ENCODE measurements at regions not wholly inside any gene's neighbourhood (a gene's known extent, or its start where the extent isn't known, plus 50 kb on each side); places are given as distances from the start of the nearest gene placed in this dataset.
"Not testable (repeated sequence)": the region's sequence is repeated elsewhere in the genome, so short reads cannot be mapped to it uniquely, and the experiment has no call there.

- ATAC-seq: no peak
- no peak for DNase-seq (ENCODE audit: low spot score)
Measured at GRCh38 chr2:207216457-207216856, 50.7 kb upstream of the KLF7 start.

GRCh38 chr2:207217442-207217841, 51.7 kb upstream of the KLF7 start:
- DNase-seq (ENCODE audit: low spot score) (no peak), ATAC-seq (no peak)

DNA sequence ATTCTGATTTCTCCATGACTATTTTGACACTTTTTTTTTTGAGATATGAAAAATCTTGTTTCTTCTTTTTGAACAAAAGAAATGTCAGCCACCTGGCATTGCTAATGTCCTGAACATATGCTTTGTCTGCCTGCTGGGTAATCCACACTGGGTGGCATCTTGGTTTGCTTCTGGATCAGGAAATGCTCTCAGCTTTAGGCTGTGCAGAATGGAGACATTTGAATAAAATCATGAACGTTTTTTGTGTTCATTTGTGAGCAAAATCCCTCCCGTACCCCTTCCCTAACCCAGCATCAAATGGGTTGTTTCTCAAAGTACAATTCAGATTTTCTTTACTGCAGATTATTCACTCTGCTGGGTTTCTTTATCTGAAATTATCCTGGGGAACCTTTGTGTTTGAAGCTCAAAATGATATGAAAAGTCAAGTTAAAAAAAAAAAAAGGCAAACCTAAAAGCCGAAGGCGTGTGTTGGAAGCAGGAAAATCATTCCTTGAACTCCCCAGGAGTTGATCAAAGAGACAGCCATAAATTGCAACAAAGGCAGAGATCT, 53.4 kb upstream of the KLF7 start:
- ATAC-seq: no peak
- DNase-seq (ENCODE audit: low spot score): no peak

GRCh38 chr2:207219676-207220501, 54.1 kb upstream of the KLF7 start:
- no peak for ATAC-seq
- DNase-seq (ENCODE audit: low spot score): no peak

- no peak for ATAC-seq
- DNase-seq (ENCODE audit: low spot score): no peak
Measured at GRCh38 chr2:207221731-207222130, 56.0 kb upstream of the KLF7 start.

DNA sequence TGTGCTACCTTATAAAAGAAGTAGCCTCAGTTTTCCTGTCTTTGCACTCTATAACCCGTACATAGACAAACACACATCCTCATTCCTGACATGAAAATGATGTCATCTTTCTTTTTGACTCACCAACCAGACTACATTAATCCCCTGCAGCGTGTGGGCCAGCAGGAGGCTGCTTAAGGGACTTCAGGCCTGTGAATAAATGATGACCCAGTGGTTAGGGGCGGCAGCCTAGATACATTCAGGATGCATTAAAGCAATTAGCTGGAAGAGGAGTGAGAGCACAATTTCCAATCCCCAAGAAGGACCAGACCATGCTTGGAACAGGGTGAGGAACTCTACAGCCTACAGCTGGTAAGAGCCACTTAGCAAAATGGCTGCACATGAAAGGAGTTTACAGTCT, 57.3 kb upstream of the KLF7 start:
- ATAC-seq (no peak), DNase-seq (ENCODE audit: low spot score) (no peak)

DNA sequence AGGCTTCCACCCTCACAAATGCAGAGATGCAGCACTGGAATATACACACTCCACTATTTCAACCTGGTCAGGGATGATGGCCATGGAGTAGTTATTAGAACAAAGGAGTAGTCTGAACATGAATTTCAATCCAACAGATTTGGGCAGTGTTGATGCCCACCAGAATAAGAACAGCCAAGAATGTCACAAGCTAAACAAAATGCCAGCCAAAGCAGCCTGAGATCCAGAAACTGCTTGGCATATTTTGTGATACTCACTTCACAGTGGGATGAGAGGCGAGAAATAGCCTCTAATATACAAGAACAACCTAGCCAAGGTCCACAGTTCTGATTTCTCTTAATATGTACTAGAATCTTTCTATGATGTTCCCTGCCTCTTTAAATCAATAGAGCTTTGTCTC, 58.6 kb upstream of the KLF7 start:
- DNase-seq (ENCODE audit: low spot score) (no peak), ATAC-seq (no peak)

DNA sequence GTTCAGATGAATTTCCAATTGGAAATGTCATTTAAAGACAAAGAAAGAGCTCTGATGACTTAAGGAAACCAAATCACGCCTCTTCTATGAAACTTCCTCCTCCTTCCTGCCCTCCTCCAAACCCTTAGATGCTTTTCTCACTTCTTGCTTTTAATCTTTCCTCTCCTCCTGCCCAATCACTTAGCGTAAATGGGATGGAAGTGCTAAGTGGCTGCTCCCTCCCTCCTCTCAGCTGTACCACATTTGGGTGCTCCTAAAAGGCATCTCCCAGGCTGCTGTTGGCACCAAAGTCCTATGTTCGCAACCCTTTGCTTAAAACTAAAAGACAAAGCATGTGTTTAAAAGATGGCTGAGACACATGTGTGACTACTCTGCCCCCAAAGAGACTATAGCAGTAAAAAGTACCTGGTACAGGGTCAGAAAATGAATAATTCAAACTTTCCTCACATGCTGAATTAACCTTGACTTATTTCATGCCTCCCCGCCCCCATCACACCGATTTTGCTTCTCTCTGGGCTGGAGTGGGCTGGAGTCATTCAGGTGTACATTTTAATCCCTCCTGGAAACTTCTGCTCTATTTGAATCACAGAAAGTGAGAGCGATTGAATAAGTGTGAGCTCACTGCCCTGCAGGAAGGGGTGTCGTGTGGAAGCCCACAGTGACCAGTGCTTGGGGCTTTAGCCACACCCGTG, 59.2 kb upstream of the KLF7 start:
- DNase-seq (ENCODE audit: low spot score) (no peak), ATAC-seq (no peak)

DNA sequence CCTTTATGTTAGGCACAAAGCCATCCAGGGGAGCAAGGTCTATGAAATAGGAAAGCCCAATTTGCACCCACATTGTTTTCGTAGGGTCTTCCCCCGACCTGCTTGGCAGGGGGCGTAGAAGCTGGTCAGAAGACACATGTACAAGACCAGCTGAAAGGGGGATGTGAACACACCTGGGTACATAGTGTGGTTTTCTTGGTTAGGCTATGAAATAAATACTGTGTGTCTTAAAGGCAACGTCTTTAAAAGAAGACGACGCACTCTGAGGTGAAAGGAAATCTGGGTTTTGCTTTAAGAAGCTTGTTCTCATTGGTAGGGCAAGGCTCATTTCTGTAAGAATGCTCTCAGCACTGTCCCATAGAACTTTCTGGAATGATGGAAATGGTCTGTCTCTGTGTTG, 60.0 kb upstream of the KLF7 start:
- no peak for DNase-seq (ENCODE audit: low spot score)
- ATAC-seq: no peak

DNA sequence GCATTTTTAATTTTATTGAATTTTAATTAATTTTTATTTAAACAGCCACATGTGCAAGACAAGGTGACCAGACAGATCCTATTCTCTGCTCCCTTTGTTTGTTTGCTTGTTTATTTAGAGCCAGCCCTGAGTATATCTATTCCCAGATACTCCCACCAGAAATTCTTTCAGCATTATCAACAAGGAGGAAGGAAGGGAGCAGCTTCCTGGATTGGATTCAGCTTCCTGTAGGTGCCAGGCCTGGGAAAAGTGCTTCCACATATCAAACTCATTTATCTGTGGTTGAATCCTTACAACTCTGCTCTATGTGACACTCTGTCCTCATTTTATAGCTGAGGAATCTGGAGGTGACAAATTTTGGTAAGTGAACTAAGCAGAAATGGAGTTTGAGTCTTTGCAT, 60.5 kb upstream of the KLF7 start:
- no peak for DNase-seq (ENCODE audit: low spot score)

DNA sequence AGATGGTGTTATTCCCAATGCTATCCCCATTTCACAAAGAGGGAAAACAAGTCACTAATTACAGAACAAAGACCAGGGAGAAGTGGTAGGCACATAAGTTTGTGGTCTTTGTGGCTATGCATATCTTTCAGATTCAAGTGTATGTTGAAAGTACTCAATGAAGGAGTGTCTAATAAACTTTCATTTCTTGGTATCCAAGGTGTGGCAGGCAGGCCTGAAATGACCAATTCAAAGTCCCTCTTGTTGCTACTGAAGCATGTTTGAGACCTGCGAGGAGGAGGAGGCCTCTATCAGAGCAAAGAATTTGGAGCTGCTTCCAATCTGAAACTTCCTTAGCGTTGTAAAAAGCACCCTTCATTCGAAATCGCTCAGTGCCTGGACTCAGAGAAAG, 60.9 kb upstream of the KLF7 start:
- ATAC-seq (no peak), DNase-seq (ENCODE audit: low spot score) (no peak)

More for the DNA sequence above, 60.5 kb upstream of the KLF7 start:
- no peak for ATAC-seq

- DNase-seq (ENCODE audit: low spot score) (no peak), ATAC-seq (no peak)
Measured at GRCh38 chr2:207227062-207227748, 61.5 kb upstream of the KLF7 start.

GRCh38 chr2:207227749-207228145, 62.0 kb upstream of the KLF7 start:
- ATAC-seq (no peak), DNase-seq (ENCODE audit: low spot score) (no peak)

DNA sequence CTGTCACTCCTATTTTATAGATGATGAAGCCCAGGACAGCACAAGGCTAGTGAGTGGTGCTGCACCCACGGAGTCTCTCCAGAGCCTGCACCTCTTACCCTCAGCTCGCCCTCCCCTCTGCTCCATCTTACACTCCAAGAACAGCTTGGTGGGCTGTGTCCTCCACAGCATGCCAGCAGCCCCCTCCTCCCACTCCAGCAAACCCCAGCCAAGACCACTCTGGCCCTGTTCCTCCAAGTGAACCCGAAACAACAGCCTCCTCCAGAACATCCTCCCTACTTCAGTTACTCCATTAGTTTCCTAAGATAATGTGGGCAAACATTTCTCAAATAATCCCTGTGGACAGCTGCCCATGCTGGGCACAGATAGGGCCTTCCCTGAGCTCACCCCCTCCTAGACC, 62.7 kb upstream of the KLF7 start:
- ATAC-seq (no peak), DNase-seq (ENCODE audit: low spot score) (no peak)

DNA sequence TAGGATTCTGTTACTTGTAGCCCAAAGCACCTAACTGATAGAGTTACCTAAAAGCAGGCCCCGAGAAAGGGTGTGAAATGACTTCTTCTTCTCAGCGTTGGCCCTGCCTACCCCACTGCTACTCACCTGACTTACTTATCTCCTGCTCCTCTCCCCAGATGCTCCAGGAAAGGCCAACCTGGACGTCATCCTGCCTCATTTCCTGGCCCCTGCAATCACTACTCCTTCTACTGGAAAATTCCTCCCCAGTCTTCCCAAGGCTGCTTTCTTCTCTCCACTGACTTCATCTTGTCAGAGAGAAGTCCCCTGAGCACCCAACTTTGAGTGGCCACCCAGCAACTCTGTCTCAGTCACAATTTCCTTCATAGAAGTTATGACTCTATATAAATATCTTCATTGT, 63.4 kb upstream of the KLF7 start:
- DNase-seq (ENCODE audit: low spot score) (no peak), ATAC-seq (no peak)

DNA sequence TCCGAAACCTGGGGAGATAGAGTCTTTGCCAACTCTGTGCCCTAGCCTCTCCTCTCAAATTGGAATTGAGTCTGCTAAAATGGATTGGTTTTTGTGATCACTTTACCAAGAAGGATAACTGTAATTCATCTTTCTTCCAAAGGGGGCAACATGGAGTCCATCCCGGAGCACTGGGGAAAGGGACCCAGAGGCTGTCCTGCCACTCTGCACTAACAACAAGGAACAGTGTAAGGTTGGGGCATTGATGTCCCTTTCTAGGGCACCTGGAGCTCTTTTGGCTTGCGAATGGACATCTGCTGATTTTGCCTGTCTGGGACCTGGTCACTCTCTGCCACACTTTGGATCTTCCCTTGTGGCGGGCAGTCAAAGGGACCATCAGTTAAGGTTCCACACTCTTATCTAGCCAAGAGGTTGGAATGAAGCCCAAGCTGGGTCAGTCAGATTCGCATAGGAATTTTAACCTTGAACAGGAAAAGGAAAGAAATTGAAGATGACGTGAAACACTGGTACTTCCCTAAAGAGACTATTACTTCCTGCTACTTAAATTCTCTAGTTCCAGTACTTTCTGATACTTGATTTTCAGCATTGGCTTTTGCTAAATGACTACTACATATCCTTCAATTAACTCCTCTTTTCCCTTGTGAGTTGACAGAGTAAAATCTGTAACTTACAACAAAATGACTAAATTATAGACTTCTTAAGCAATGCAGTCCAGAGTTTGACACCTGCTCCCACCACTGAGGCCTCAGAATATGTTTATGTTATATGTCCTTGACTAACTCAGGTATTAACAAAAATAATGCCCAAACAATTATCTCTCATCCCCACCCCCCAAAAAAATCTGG, 64.7 kb upstream of the KLF7 start:
- ATAC-seq: peak; percentile 59
- DNase-seq (ENCODE audit: low spot score): no peak

DNA sequence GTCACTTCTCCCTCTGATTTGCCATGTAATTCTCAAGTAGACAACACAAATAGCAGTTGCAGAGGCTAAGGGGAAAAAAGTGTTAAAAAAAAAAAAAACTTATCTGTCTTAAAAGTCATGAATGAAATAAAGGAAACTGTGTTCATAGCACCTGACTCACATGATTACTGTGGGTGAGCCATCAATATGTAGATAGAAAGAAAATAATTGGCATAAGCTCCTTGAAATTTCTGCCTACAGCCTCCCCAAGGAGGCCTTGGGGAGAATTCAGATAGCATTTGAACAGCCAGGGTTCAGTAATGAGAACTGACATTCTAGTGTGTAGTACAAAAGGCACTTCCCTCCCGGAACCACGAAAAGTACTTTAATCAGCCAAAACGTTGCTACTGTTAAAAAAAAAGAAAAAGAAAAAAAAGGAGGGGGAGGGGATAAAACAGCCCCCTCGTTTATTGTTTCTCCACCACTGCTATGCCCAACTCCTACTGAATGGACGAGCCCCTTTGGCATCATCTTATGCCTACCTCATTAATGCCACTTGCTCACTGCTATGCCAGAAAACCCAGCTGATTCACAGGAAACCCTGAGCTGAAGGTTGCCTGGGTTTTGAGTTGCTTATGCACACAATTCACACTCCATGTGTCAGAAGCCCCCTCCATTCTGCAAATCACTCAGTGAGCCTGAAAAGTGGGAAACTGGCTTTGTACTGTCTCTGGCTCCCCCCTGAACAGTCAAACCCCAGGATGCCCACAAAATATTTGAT, 65.5 kb upstream of the KLF7 start:
- no peak for ATAC-seq
- no peak for DNase-seq (ENCODE audit: low spot score)

GRCh38 chr2:207231967-207232366, 66.2 kb upstream of the KLF7 start:
- no peak for DNase-seq (ENCODE audit: low spot score)
- no peak for ATAC-seq

DNA sequence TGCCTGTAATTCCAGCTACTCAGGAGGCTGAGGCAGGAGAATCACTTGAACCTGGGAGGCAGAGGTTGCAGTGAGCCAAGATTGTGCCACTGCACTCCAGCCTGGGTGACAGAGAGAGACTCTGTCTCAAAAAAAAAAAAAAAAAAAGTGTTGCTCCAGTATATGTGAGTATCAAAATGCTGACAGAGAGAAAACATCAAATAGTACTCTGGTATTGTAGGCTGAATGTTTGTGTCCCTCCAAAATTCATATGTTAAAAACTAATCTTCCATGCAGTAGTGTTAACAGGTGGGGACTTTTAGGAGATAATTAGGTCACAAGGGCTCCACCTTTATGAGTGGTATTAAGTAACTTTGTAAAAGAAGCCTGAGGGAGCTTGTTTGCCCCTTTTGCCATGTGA, 67.4 kb upstream of the KLF7 start:
- DNase-seq (ENCODE audit: low spot score); ATAC-seq: not testable (repeated sequence)

DNA sequence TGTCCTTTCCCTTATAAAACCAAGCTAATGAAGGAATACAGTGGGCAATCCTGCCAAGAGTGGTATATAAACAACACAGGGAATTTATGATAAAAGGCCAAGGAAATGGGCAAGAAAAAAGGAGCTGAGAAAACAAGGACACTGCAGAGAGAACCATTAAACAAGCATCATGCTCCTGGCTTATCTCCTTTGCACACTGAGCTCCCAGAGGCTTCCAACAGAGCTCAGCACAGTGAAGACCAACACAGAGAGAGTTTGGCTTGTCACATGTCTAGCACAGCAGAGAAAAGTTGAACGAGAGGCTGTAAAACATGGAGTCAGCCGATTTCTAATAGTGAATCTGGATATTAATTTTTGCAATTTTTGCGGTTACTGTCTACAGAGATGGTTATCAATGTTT, 68.0 kb upstream of the KLF7 start:
- DNase-seq (ENCODE audit: low spot score): no peak
- ATAC-seq: no peak
